Esophagus muscularis mucosa (tissue), 4 donors: ENCODE measurements at regions not wholly inside any gene's neighbourhood (a gene's known extent, or its start where the extent isn't known, plus 50 kb on each side); places are given as distances from the start of the nearest gene placed in this dataset.

Experiments used
- DNase-seq: peaks from one replicate; pipeline ENCODE4 v3.0.0-alpha.2; 2017; ENCODE audit errors: extremely low spot score
- H3K27ac ChIP-seq, 4 donors: fragments of 200-600 bp; sonication (generic); replicated peaks in 1 of 4; 1 replicate in 3 of 4; 2 replicates in 1 of 4; pipeline ENCODE4 v1.5.1; 2016 to 2019; ENCODE audit warnings: mild to moderate bottlenecking in 1 of 4
- H3K27me3 ChIP-seq, 4 donors: fragments of 200-600 bp; sonication (generic); one replicate each; pipeline versions ENCODE4 v1.5.1 to v1.6.0; 2016 to 2019
- H3K36me3 ChIP-seq, 4 donors: fragments of 200-600 bp; sonication (generic); one replicate each; pipeline ENCODE4 v1.5.1; 2016 to 2019
- H3K4me1 ChIP-seq, 4 donors: fragments of 200-600 bp; sonication (generic); one replicate each; pipeline ENCODE4 v1.5.1; 2016 to 2019
- H3K4me3 ChIP-seq, 4 donors: fragments of 200-600 bp; sonication (generic); 1 replicate in 2 of 4; 2 replicates in 2 of 4; pipeline ENCODE4 v1.5.1; 2016 to 2019; ENCODE audit warnings: mild to moderate bottlenecking in 4 of 4, moderate library complexity in 1 of 4
- H3K9me3 ChIP-seq, 4 donors: fragments of 200-600 bp; sonication (generic); 1 replicate in 3 of 4; 2 replicates in 1 of 4; pipeline ENCODE4 v1.5.1; 2016 to 2019
- EP300 ChIP-seq: sonication (generic); formaldehyde crosslinking; IDR thresholded peaks from one replicate; pipeline ENCODE4 v1.6.1; 2017; ENCODE audit warnings: antibody characterized with exemption
- POLR2A ChIP-seq: fragments of 450-650 bp; IDR thresholded peaks from one replicate; pipeline ENCODE4 v1.6.1; 2017; ENCODE audit warnings: antibody characterized with exemption, moderate library complexity, mild to moderate bottlenecking, low read depth
- POLR2AphosphoS5 ChIP-seq, 2 donors: sonication (generic); formaldehyde crosslinking; IDR thresholded peaks; one replicate each; pipeline ENCODE4 v1.6.1; 2017; ENCODE audit warnings: antibody characterized with exemption in 2 of 2
- WGBS: methylation state at CpG from one replicate; pipeline ENCODE4 v1.1.5; 2018; 5-methylcytosine and 5-hydroxymethylcytosine counted together
- intact Hi-C: fragments of 100-400 bp; cut with DNase I; formaldehyde crosslinking; loops from one replicate; pipeline ENCODE4 v1.15.1; 2023
- TF ChIP-seq, protein P1 (sequence below), 3 experiments: fragments of 200-600 bp in 2 of 3; fragments of 450-650 bp in 1 of 3; sonication (generic) in 2 of 3; IDR thresholded peaks; one replicate each; pipeline ENCODE4 v1.5.1; 2017 to 2019; ENCODE audit warnings: antibody characterized with exemption in 3 of 3, mild to moderate bottlenecking in 2 of 3, moderate library complexity in 1 of 3

GRCh38 chr4:37023996-37024395 lies 220.5 kb upstream of the NWD2 start:
- no peak for DNase-seq
- Histone ChIP-seq H3K9me3 (no peaks in the 10 kb centered on the region), H3K4me3 (no peak overlapping the region), H3K27ac (no peak overlapping the region), H3K36me3 (no peaks in the 10 kb centered on the region), H3K27me3 (no peaks in the 10 kb centered on the region), H3K4me1 (no peaks in the 10 kb centered on the region)
- TF ChIP-seq POLR2AphosphoS5 (IDR thresholded peaks at IDR 0.05): no peak
- intact Hi-C loops: no loop called here

GRCh38 chr4:37040816-37041215 lies 203.7 kb upstream of the NWD2 start:
- no peaks in the 10 kb centered on the region for H3K9me3 ChIP-seq
- H3K4me3 ChIP-seq: no peak overlapping the region
- H3K27ac ChIP-seq: no peak overlapping the region
- H3K4me1 ChIP-seq: no peaks in the 10 kb centered on the region
- no peaks in the 10 kb centered on the region for H3K36me3 ChIP-seq
- TF ChIP-seq EP300 (no peak), POLR2AphosphoS5 (IDR thresholded peaks at IDR 0.05) (no peak), POLR2A (no peak)
- TF ChIP-seq, protein P1, sequence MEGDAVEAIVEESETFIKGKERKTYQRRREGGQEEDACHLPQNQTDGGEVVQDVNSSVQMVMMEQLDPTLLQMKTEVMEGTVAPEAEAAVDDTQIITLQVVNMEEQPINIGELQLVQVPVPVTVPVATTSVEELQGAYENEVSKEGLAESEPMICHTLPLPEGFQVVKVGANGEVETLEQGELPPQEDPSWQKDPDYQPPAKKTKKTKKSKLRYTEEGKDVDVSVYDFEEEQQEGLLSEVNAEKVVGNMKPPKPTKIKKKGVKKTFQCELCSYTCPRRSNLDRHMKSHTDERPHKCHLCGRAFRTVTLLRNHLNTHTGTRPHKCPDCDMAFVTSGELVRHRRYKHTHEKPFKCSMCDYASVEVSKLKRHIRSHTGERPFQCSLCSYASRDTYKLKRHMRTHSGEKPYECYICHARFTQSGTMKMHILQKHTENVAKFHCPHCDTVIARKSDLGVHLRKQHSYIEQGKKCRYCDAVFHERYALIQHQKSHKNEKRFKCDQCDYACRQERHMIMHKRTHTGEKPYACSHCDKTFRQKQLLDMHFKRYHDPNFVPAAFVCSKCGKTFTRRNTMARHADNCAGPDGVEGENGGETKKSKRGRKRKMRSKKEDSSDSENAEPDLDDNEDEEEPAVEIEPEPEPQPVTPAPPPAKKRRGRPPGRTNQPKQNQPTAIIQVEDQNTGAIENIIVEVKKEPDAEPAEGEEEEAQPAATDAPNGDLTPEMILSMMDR (IDR thresholded peaks at IDR 0.05): no peak
- intact Hi-C loops: no loop called here
- H3K27me3 ChIP-seq: no peaks in the 10 kb centered on the region
- DNase-seq: no peak
- 71% methylated on average over 3 of the region's 3 CpGs for WGBS

DNA sequence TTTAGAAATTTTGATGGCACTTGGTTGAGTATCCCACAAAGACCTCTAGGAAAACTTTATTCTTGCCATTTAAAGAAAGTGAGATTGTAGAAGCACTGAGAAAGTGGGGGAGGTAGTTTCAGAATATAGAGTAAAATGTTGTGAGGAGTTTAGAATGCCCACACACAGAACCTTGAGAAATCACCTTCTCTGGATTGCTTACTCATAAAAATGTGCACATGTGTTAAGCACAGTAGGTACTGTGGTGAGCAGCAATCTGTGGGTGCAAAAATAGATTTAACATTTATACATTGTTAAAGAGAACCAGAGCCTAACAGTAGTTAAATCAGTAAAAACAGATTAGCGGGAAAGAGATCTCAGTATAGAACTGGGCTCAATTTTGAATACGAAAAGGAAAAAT lies 201.2 kb upstream of the NWD2 start:
- intact Hi-C loops: no loop called here
- no peak for DNase-seq
- no peaks in the 10 kb centered on the region for H3K27me3 ChIP-seq
- WGBS: 88% methylated on average over 2 of the region's 2 CpGs
- H3K9me3 ChIP-seq: no peaks in the 10 kb centered on the region
- H3K4me3 ChIP-seq: no peak overlapping the region
- H3K27ac ChIP-seq: no peak overlapping the region
- H3K4me1 ChIP-seq: no peaks in the 10 kb centered on the region
- no peaks in the 10 kb centered on the region for H3K36me3 ChIP-seq
- TF ChIP-seq, protein P1 (IDR thresholded peaks at IDR 0.05): no peak
- TF ChIP-seq EP300 (no peak), POLR2AphosphoS5 (IDR thresholded peaks at IDR 0.05) (no peak), POLR2A (no peak)

GRCh38 chr4:37051111-37051510 lies 193.4 kb upstream of the NWD2 start:
- no peak for DNase-seq
- WGBS: 86% methylated on average over 1 of the region's 1 CpG
- H3K36me3 ChIP-seq: no peaks in the 10 kb centered on the region
- H3K4me3 ChIP-seq: no peak overlapping the region
- H3K9me3 ChIP-seq: no peaks in the 10 kb centered on the region
- no peaks in the 10 kb centered on the region for H3K4me1 ChIP-seq
- H3K27me3 ChIP-seq: no peaks in the 10 kb centered on the region
- no peak overlapping the region for H3K27ac ChIP-seq
- intact Hi-C loops: no loop called here
- TF ChIP-seq POLR2AphosphoS5 (IDR thresholded peaks at IDR 0.05): no peak

DNA sequence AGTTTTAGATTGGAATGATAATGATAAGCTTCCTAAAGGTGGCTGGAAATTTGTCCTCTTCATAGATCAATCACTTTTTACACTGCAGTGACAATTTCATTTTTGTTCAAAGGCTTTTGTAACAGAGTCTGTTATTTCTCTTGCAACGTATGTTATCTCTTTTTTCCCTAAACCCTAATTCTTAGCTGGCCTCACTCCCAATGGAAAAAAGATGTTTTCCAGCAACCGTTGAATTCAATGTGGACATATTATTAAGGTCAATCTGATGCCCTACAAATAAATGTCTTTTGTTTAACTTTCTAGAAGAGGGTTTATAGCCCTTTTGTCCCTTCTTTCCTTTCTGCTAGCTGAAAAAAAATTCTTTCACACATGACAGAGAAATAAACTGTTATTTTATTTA lies 192.7 kb upstream of the NWD2 start:
- intact Hi-C loops: no loop called here
- Histone ChIP-seq H3K4me1 (no peaks in the 10 kb centered on the region), H3K9me3 (no peaks in the 10 kb centered on the region), H3K4me3 (no peak overlapping the region), H3K27me3 (no peaks in the 10 kb centered on the region), H3K27ac (no peak overlapping the region), H3K36me3 (no peaks in the 10 kb centered on the region)
- no peak for DNase-seq
- TF ChIP-seq POLR2A (no peak), EP300 (no peak), POLR2AphosphoS5 (IDR thresholded peaks at IDR 0.05) (no peak)
- TF ChIP-seq, protein P1 (IDR thresholded peaks at IDR 0.05): no peak
- WGBS: 19% methylated on average over 2 of the region's 2 CpGs

- Histone ChIP-seq H3K4me3 (no peak overlapping the region), H3K36me3 (no peaks in the 10 kb centered on the region), H3K4me1 (no peaks in the 10 kb centered on the region), H3K27me3 (no peaks in the 10 kb centered on the region), H3K27ac (no peak overlapping the region), H3K9me3 (no peaks in the 10 kb centered on the region)
- no peak for TF ChIP-seq POLR2A
- TF ChIP-seq EP300: no peak
- TF ChIP-seq, protein P1 (IDR thresholded peaks at IDR 0.05): no peak
- no peak for TF ChIP-seq POLR2AphosphoS5 (IDR thresholded peaks at IDR 0.05)
- intact Hi-C loops: no loop called here
- DNase-seq: no peak
- WGBS: 41% methylated on average over 4 of the region's 4 CpGs
These were observed 189.9 kb upstream of the NWD2 start for GRCh38 chr4:37054531-37055077.
